Transverse colon (tissue), 4 donors: ENCODE measurements at regions not wholly inside any gene's neighbourhood (a gene's known extent, or its start where the extent isn't known, plus 50 kb on each side); places are given as distances from the start of the nearest gene placed in this dataset.
A peak's percentile ranks its signal among the peaks of the same experiment; 100 is the strongest.
"Not testable (repeated sequence)": the region's sequence is repeated elsewhere in the genome, so short reads cannot be mapped to it uniquely, and the experiment has no call there.

Source experiments
- DNase-seq: peaks from one replicate; pipeline ENCODE4 v3.0.0-alpha.2; 2019
- H3K27ac ChIP-seq, 4 donors: fragments of 200-600 bp; sonication (generic); 2 replicates each; pipeline ENCODE4 v1.5.1; 2016 to 2018; ENCODE audit warnings: inconsistent platforms in 4 of 4
- H3K27me3 ChIP-seq: fragments of 200-600 bp; sonication (generic); 2 replicates; pipeline ENCODE4 v1.5.1; 2017; ENCODE audit warnings: inconsistent platforms
- H3K36me3 ChIP-seq, 4 donors: fragments of 200-600 bp; sonication (generic); 2 replicates each; pipeline ENCODE4 v1.5.1; 2017 to 2019; ENCODE audit warnings: inconsistent platforms in 4 of 4
- H3K4me1 ChIP-seq, 4 donors: fragments of 200-600 bp; sonication (generic); 2 replicates each; pipeline ENCODE4 v1.5.1; 2017 to 2020; ENCODE audit warnings: inconsistent platforms in 4 of 4
- H3K4me3 ChIP-seq, 4 donors: fragments of 200-600 bp; sonication (generic); 1 replicate in 1 of 4; 2 replicates in 3 of 4; pipeline versions ENCODE4 v1.5.1 to v1.6.1; 2017 to 2019; ENCODE audit warnings: inconsistent platforms in 4 of 4
- H3K9me3 ChIP-seq, 2 donors: fragments of 200-600 bp; sonication (generic); 2 replicates each; pipeline ENCODE4 v1.5.1; 2017 to 2019; ENCODE audit warnings: inconsistent platforms in 2 of 2
- EP300 ChIP-seq: sonication (generic); formaldehyde crosslinking; IDR thresholded peaks from one replicate; pipeline ENCODE4 v1.6.1; 2017; ENCODE audit warnings: antibody characterized with exemption, low read depth
- POLR2A ChIP-seq: fragments of 450-650 bp; IDR thresholded peaks from one replicate; pipeline ENCODE4 v1.6.1; 2016; ENCODE audit warnings: antibody characterized with exemption, mild to moderate bottlenecking, moderate library complexity
- POLR2AphosphoS5 ChIP-seq, 3 donors: sonication (generic); formaldehyde crosslinking; IDR thresholded peaks; one replicate each; pipeline ENCODE4 v1.6.1; 2016; ENCODE audit warnings: antibody characterized with exemption in 3 of 3
- WGBS, 2 donors: methylation state at CpG; one replicate each; pipeline ENCODE4 v1.1.5; 2018; ENCODE audit warnings: low coverage in 1 of 2; 5-methylcytosine and 5-hydroxymethylcytosine counted together
- in situ Hi-C, 4 donors: fragments of 200-750 bp; cut with MboI; loops; one replicate each; pipeline versions ENCODE4 v1.15.0 to v1.15.1; 2017; ENCODE audit warnings: low sequenced_read_pairs in 3 of 4, low pct_ligation_motif_present in 1 of 4, low pct_unique_long_range_greater_than_20kb in 1 of 4
- intact Hi-C: fragments of 100-400 bp; cut with DNase I; formaldehyde crosslinking; loops from one replicate; pipeline ENCODE4 v1.15.1; 2023; ENCODE audit warnings: low total_unique reads
- TF ChIP-seq, protein P1 (sequence below), 5 experiments: fragments of 200-600 bp in 3 of 5; fragments of 450-650 bp in 2 of 5; sonication (generic) in 3 of 5; IDR thresholded peaks; 1 replicate in 2 of 5; 2 replicates in 3 of 5; pipeline ENCODE4 v1.5.1; 2016 to 2017; ENCODE audit warnings: antibody characterized with exemption in 5 of 5, inconsistent platforms in 3 of 5, mild to moderate bottlenecking in 2 of 5, moderate library complexity in 1 of 5

DNA sequence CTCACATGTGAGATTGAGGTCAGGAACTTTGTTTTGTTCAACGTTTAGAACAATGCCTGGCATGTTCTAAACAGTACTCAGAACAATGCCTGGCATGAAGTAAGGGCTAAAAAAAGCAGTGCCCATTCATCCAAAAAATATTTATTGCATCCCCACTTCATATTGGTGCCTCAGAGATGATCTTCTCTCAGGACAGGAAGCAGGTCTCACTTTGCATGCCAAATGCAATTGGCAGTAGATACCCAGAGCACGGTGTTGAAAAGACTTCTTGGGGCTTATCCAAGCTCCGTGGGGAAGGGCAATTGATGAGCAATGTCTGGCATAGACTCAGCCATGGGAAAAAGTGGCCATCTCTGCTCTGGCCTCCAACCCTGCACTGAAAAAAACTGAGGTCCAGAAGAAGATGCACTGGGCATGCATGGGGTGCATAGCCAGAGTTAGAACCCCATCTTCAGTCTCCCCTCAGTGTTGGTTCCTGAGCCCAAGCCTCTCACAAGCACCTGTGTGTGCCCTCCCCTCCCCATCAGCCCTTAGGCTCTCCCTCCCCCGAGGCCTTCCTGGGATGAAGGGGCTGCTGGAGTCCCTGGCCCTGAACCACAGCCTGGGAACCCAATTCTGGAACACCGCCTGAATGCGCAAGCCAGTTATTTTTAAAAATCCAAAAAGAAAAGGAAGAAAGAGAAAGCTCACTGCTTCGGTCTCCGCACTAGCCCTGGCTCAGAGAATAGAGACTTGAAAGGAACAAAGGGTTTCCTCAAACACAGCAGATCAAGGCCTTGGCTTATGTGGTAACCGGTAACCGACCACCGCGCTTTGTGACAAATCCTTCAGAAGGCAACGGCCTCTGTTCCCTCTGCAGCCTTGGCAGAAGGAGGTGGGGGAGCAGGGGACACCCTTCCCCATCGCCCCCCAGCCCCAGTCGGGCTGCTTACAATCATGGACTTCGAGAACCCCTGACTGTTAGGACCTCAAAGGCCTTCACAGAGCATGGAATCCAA lies 78.5 kb upstream of the SIRPA start:
- 53 to 59% methylated on average over 6 to 16 of the region's 16 CpGs for WGBS, 2 donors
- Histone ChIP-seq H3K4me3 (no peak overlapping the region), H3K27ac (peak overlapping the region in 3 of 4 donors; percentile 4 to 31 (median 14)), H3K36me3 (no peaks in the 10 kb centered on the region), H3K9me3 (peaks cover 0 to under 1% of the 10 kb centered on the region in 2 donors), H3K4me1 (peaks cover 4 to 34% (median 11%) of the 10 kb centered on the region in 4 donors), H3K27me3 (no peaks in the 10 kb centered on the region)
- no peak for DNase-seq
- no peak for TF ChIP-seq POLR2AphosphoS5 (IDR thresholded peaks at IDR 0.05)
- TF ChIP-seq, protein P1, sequence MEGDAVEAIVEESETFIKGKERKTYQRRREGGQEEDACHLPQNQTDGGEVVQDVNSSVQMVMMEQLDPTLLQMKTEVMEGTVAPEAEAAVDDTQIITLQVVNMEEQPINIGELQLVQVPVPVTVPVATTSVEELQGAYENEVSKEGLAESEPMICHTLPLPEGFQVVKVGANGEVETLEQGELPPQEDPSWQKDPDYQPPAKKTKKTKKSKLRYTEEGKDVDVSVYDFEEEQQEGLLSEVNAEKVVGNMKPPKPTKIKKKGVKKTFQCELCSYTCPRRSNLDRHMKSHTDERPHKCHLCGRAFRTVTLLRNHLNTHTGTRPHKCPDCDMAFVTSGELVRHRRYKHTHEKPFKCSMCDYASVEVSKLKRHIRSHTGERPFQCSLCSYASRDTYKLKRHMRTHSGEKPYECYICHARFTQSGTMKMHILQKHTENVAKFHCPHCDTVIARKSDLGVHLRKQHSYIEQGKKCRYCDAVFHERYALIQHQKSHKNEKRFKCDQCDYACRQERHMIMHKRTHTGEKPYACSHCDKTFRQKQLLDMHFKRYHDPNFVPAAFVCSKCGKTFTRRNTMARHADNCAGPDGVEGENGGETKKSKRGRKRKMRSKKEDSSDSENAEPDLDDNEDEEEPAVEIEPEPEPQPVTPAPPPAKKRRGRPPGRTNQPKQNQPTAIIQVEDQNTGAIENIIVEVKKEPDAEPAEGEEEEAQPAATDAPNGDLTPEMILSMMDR (IDR thresholded peaks at IDR 0.05), result no peak
- TF ChIP-seq POLR2A, result no peak
- TF ChIP-seq EP300, result no peak
- in situ Hi-C loops (no loop called here), intact Hi-C loops (no loop called here)

GRCh38 chr20:1815502-1816085 lies 79.6 kb upstream of the SIRPA start:
- WGBS, 2 donors, result 76% methylated on average over 3 of the region's 3 CpGs; no CpG with 5 or more reads in 1 of the 2 donors
- H3K27ac ChIP-seq, result no peak overlapping the region
- no peak for DNase-seq
- in situ Hi-C loops (no loop called here), intact Hi-C loops (no loop called here)
- no peaks in the 10 kb centered on the region for H3K36me3 ChIP-seq
- H3K4me1 ChIP-seq, result peaks cover 4 to 45% (median 13%) of the 10 kb centered on the region in 4 donors
- no peaks in the 10 kb centered on the region for H3K27me3 ChIP-seq
- TF ChIP-seq, protein P1 (IDR thresholded peaks at IDR 0.05), result no peak
- no peak for TF ChIP-seq EP300
- TF ChIP-seq POLR2A, result no peak
- no peak for TF ChIP-seq POLR2AphosphoS5 (IDR thresholded peaks at IDR 0.05)
- H3K4me3 ChIP-seq, result no peak overlapping the region
- H3K9me3 ChIP-seq, result no peaks in the 10 kb centered on the region

- H3K36me3 ChIP-seq, DNase-seq, H3K4me3 ChIP-seq, in situ Hi-C loops, H3K27me3 ChIP-seq, intact Hi-C loops, H3K9me3 ChIP-seq, H3K27ac ChIP-seq: not testable (repeated sequence)
- peaks cover 4 to 48% (median 13%) of the 10 kb centered on the region in 4 donors for H3K4me1 ChIP-seq
- 94 to 100% methylated on average over 1 of the region's 1 CpG for whole genome bisulfite sequencing, 2 donors
Measured at GRCh38 chr20:1814861-1815260, 80.3 kb upstream of the SIRPA start.

- no peaks in the 10 kb centered on the region for H3K36me3 ChIP-seq
- intact Hi-C loops, result no loop called here
- H3K27me3 ChIP-seq, result no peaks in the 10 kb centered on the region
- peaks cover 4 to 48% (median 17%) of the 10 kb centered on the region in 4 donors for H3K4me1 ChIP-seq
- no peak overlapping the region for H3K4me3 ChIP-seq
- no peaks in the 10 kb centered on the region for H3K9me3 ChIP-seq
- no peak overlapping the region for H3K27ac ChIP-seq
- TF ChIP-seq, protein P1 (IDR thresholded peaks at IDR 0.05), result no peak
- TF ChIP-seq EP300 (no peak), POLR2A (no peak), POLR2AphosphoS5 (IDR thresholded peaks at IDR 0.05) (no peak)
- no peak for DNase-seq
- 83 to 91% methylated on average over 9 to 13 of the region's 13 CpGs for WGBS, 2 donors
- in situ Hi-C loops, result no loop called here
Measured at GRCh38 chr20:1813674-1814635, 81.3 kb upstream of the SIRPA start.
